Panc1 (cell line): ENCODE measurements at regions not wholly inside any gene's neighbourhood (a gene's known extent, or its start where the extent isn't known, plus 50 kb on each side); places are given as distances from the start of the nearest gene placed in this dataset.

Experiments used
- ATAC-seq: fragments of 200-7000 bp; cut with Tn5 transposase; 2 replicates; pipeline ENCODE4 v1.9.1; 2020; ENCODE audit warnings: mild to moderate bottlenecking, moderate library complexity
- BruUV-seq: library from RNA; stranded (reverse); fragments of 400-500 nt; replicated peaks from 2 replicates; lab custom pipeline; 2021; lab: Mats Ljungman, UMichigan
- CTCF ChIA-PET: fragments of 300-600 bp; sonication (Branson Sonifier 250); formaldehyde crosslinking; loops from one replicate; lab custom pipeline; 2022; ENCODE audit warnings: antibody characterized with exemption; lab: Charles Lee
- POLR2A ChIA-PET: fragments of 300-600 bp; sonication (Branson Sonifier 250); formaldehyde crosslinking; loops from one replicate; lab custom pipeline; 2022; ENCODE audit warnings: antibody characterized with exemption; lab: Charles Lee
- DNase-seq: peaks from one replicate; pipeline ENCODE4 v3.0.0-alpha.2; 2010; ENCODE audit warnings: low read depth, low spot score
- H3K27ac ChIP-seq: 2 replicates; pipeline ENCODE4 v1.5.1; 2011; ENCODE audit warnings: mild to moderate bottlenecking, low read length, inconsistent platforms
- H3K27me3 ChIP-seq: fragments of 200-500 bp; sonication (Bioruptor generic); 2 replicates; pipeline ENCODE4 v1.6.0; 2014; ENCODE audit warnings: low read length, inconsistent platforms; ENCODE audit not compliant: control insufficient read depth, insufficient read depth
- H3K36me3 ChIP-seq: fragments of 200-500 bp; sonication (Bioruptor generic); 2 replicates; pipeline ENCODE4 v1.5.1; 2014; ENCODE audit warnings: inconsistent platforms, mild to moderate bottlenecking, low read length, moderate library complexity; ENCODE audit not compliant: control insufficient read depth, insufficient read depth
- H3K4me1 ChIP-seq: 2 replicates; pipeline ENCODE4 v1.5.1; 2011; ENCODE audit warnings: inconsistent platforms, mild to moderate bottlenecking, low read length, moderate library complexity; ENCODE audit not compliant: control insufficient read depth, insufficient read depth
- H3K4me3 ChIP-seq, 2 experiments: 2 replicates each; pipeline ENCODE4 v1.5.1; 2011 to 2012; ENCODE audit warnings: low read depth in 2 of 2, low read length in 2 of 2, mild to moderate bottlenecking in 2 of 2, inconsistent platforms in 1 of 2, moderate library complexity in 1 of 2
- H3K9me3 ChIP-seq: fragments of 200-500 bp; sonication (Bioruptor generic); 2 replicates; pipeline ENCODE4 v1.5.1; 2014; ENCODE audit warnings: low read depth, mild to moderate bottlenecking, inconsistent platforms, low read length, moderate library complexity; ENCODE audit not compliant: control insufficient read depth, insufficient read depth
- CTCF ChIP-seq: fragments of 450-650 bp; IDR thresholded peaks from 2 replicates; pipeline ENCODE4 v1.5.1; 2017; ENCODE audit warnings: mild to moderate bottlenecking
- POLR2AphosphoS5 ChIP-seq: IDR thresholded peaks from 2 replicates; pipeline ENCODE4 v1.6.1; 2012; ENCODE audit warnings: mild to moderate bottlenecking, low read depth, low read length, moderate library complexity
- SIN3A ChIP-seq: IDR thresholded peaks from 2 replicates; pipeline ENCODE4 v1.6.1; 2012; ENCODE audit warnings: low read depth, mild to moderate bottlenecking, low read length, moderate library complexity, borderline replicate concordance; ENCODE audit not compliant: insufficient read depth
- TCF7L2 ChIP-seq: IDR thresholded peaks from 2 replicates; pipeline ENCODE4 v1.6.1; 2011; ENCODE audit warnings: mild to moderate bottlenecking, low read depth, low read length, inconsistent platforms
- in situ Hi-C: cut with HindIII; loops from 2 replicates; pipeline ENCODE4 v1.10.0; 2016; ENCODE audit warnings: low sequenced_read_pairs, low pct_unique_long_range_greater_than_20kb
- intact Hi-C: fragments of 100-400 bp; cut with micrococcal nuclease; formaldehyde crosslinking; loops from one replicate; pipeline ENCODE4 v1.10.0; 2022; ENCODE audit not compliant: unreplicated experiment
- TF ChIP-seq, protein P1 (sequence below), 2 experiments: IDR thresholded peaks; 2 replicates each; pipeline ENCODE4 v1.6.1; 2011 to 2012; ENCODE audit warnings: low read depth in 2 of 2, control low read depth in 1 of 2, low read length in 1 of 2, mild to moderate bottlenecking in 1 of 2, moderate library complexity in 1 of 2; ENCODE audit not compliant: insufficient read depth in 1 of 2

DNA sequence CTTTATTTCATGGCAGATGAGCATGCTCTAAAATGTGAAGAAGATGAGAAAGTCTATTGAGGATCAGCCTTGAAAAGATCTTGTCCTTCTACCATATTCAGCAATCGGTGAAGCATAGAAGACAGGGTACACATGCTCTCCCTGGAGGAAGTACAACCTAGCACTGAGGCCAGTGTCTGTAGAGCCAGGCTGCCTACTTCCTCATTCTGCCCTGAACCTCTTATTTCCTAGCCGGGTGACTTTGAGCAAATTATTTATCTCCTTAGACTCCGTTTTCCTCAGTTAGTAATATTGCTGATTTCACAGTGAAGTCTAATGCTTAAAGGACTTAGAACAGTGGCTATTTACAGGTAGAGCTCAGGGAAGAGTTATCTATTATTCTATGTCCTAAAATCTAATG lies 58.4 kb downstream of the TMEM100 start:
- intact Hi-C loops (no loop called here), in situ Hi-C loops (no loop called here)
- no peaks in the 10 kb centered on the region for H3K9me3 ChIP-seq
- POLR2A ChIA-PET, result no interaction called here
- H3K36me3 ChIP-seq, result no peaks in the 10 kb centered on the region
- H3K27me3 ChIP-seq, result no peaks in the 10 kb centered on the region; the same call in 1 of the 2 replicates
- no peak overlapping the region for H3K27ac ChIP-seq
- no peak overlapping the region for H3K4me3 ChIP-seq
- no peaks in the 10 kb centered on the region for H3K4me1 ChIP-seq
- DNase-seq (no peak), ATAC-seq (no peak)
- TF ChIP-seq POLR2AphosphoS5 (no peak), TCF7L2 (no peak), CTCF (no peak), SIN3A (no peak)
- TF ChIP-seq, protein P1, sequence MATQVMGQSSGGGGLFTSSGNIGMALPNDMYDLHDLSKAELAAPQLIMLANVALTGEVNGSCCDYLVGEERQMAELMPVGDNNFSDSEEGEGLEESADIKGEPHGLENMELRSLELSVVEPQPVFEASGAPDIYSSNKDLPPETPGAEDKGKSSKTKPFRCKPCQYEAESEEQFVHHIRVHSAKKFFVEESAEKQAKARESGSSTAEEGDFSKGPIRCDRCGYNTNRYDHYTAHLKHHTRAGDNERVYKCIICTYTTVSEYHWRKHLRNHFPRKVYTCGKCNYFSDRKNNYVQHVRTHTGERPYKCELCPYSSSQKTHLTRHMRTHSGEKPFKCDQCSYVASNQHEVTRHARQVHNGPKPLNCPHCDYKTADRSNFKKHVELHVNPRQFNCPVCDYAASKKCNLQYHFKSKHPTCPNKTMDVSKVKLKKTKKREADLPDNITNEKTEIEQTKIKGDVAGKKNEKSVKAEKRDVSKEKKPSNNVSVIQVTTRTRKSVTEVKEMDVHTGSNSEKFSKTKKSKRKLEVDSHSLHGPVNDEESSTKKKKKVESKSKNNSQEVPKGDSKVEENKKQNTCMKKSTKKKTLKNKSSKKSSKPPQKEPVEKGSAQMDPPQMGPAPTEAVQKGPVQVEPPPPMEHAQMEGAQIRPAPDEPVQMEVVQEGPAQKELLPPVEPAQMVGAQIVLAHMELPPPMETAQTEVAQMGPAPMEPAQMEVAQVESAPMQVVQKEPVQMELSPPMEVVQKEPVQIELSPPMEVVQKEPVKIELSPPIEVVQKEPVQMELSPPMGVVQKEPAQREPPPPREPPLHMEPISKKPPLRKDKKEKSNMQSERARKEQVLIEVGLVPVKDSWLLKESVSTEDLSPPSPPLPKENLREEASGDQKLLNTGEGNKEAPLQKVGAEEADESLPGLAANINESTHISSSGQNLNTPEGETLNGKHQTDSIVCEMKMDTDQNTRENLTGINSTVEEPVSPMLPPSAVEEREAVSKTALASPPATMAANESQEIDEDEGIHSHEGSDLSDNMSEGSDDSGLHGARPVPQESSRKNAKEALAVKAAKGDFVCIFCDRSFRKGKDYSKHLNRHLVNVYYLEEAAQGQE (IDR thresholded peaks at IDR 0.05; ENCODE audit: insufficient read depth in 1 of 2, low read depth in 2 of 2, low read length in 1 of 2), result no peak
- CTCF ChIA-PET, result no interaction called here
- BruUV-seq, result no TSS peak

GRCh38 chr17:55663400-55663799 lies 59.3 kb downstream of the TMEM100 start:
- intact Hi-C loops (no loop called here), in situ Hi-C loops (no loop called here)
- POLR2A ChIA-PET, result no interaction called here
- no peaks in the 10 kb centered on the region for H3K36me3 ChIP-seq
- no TSS peak for BruUV-seq
- peaks cover 2% of the 10 kb centered on the region; the same call in 1 of the 2 replicates for H3K27me3 ChIP-seq
- no peak for ATAC-seq
- CTCF ChIA-PET, result no interaction called here
- H3K4me1 ChIP-seq, result no peaks in the 10 kb centered on the region
- H3K4me3 ChIP-seq, result no peak overlapping the region
- TF ChIP-seq SIN3A (no peak), POLR2AphosphoS5 (no peak), CTCF (no peak), TCF7L2 (no peak)
- TF ChIP-seq, protein P1 (IDR thresholded peaks at IDR 0.05; ENCODE audit: insufficient read depth in 1 of 2, low read depth in 2 of 2, low read length in 1 of 2), result no peak
- no peaks in the 10 kb centered on the region for H3K9me3 ChIP-seq
- H3K27ac ChIP-seq, result no peak overlapping the region
- DNase-seq, result no peak
